HFFc6 (cell line): ENCODE measurements at regions not wholly inside any gene's neighbourhood (a gene's known extent, or its start where the extent isn't known, plus 50 kb on each side); places are given as distances from the start of the nearest gene placed in this dataset.

Source experiments
- DNase-seq: peaks from one replicate; pipeline ENCODE4 v3.0.0-alpha.2; 2018
- H3K27ac Mint-ChIP-seq: 2 replicates; pipeline ENCODE4 v1.8.0; 2020; ENCODE audit warnings: mild to moderate bottlenecking, mixed read lengths
- H3K27me3 Mint-ChIP-seq: 2 replicates; pipeline ENCODE4 v1.8.0; 2021; ENCODE audit warnings: mild to moderate bottlenecking, moderate library complexity, mixed read lengths; ENCODE audit not compliant: insufficient read depth
- H3K36me3 Mint-ChIP-seq: 2 replicates; pipeline ENCODE4 v1.8.0; 2021; ENCODE audit warnings: low read depth, mixed read lengths
- H3K4me1 Mint-ChIP-seq: 2 replicates; pipeline ENCODE4 v1.8.0; 2020; ENCODE audit warnings: low read depth, mixed read lengths
- H3K4me3 Mint-ChIP-seq: 2 replicates; pipeline ENCODE4 v1.8.0; 2020; ENCODE audit warnings: mild to moderate bottlenecking, moderate library complexity, mixed read lengths
- H3K9me3 Mint-ChIP-seq: 2 replicates; pipeline ENCODE4 v1.8.0; 2020; ENCODE audit warnings: mild to moderate bottlenecking, mixed read lengths
- CTCF ChIP-seq: fragments of 200-600 bp; sonication (generic); IDR thresholded peaks from 2 replicates; pipeline ENCODE4 v1.5.0; 2021; ENCODE audit warnings: antibody characterized with exemption, mild to moderate bottlenecking

GRCh38 chr9:108386032-108386431, 469.8 kb downstream of the ACTL7B start:
- TF ChIP-seq CTCF = no peak
- Mint-ChIP-seq H3K27me3 (peaks cover 2% of the 10 kb centered on the region), H3K9me3 (no peaks in the 10 kb centered on the region), H3K27ac (no peak overlapping the region), H3K36me3 (no peaks in the 10 kb centered on the region), H3K4me3 (no peak overlapping the region), H3K4me1 (peaks cover 24% of the 10 kb centered on the region)
- no peak for DNase-seq

- DNase-seq = no peak
- Mint-ChIP-seq H3K27ac (no peak overlapping the region), H3K4me3 (no peak overlapping the region), H3K27me3 (peaks cover 4% of the 10 kb centered on the region), H3K4me1 (peaks cover 24% of the 10 kb centered on the region), H3K36me3 (no peaks in the 10 kb centered on the region), H3K9me3 (no peaks in the 10 kb centered on the region)
- TF ChIP-seq CTCF = no peak
Observed at GRCh38 chr9:108383796-108384195, 472.0 kb downstream of the ACTL7B start.

- peaks cover 4% of the 10 kb centered on the region for H3K27me3 Mint-ChIP-seq
- TF ChIP-seq CTCF = no peak
Observed at GRCh38 chr9:108382310-108382709, 473.5 kb downstream of the ACTL7B start.

GRCh38 chr9:108377881-108378280, 477.9 kb downstream of the ACTL7B start:
- no peak for DNase-seq
- Mint-ChIP-seq H3K9me3 (no peaks in the 10 kb centered on the region), H3K4me3 (no peak overlapping the region), H3K36me3 (no peaks in the 10 kb centered on the region), H3K27me3 (peaks cover 6% of the 10 kb centered on the region), H3K27ac (no peak overlapping the region), H3K4me1 (no peaks in the 10 kb centered on the region)
- TF ChIP-seq CTCF = no peak

More at GRCh38 chr9:108382310-108382709, 473.5 kb downstream of the ACTL7B start:
- Mint-ChIP-seq H3K4me1 (peaks cover 16% of the 10 kb centered on the region), H3K36me3 (no peaks in the 10 kb centered on the region), H3K9me3 (no peaks in the 10 kb centered on the region), H3K4me3 (no peak overlapping the region), H3K27ac (no peak overlapping the region)
- DNase-seq = no peak

GRCh38 chr9:108377382-108377781, 478.4 kb downstream of the ACTL7B start:
- no peak overlapping the region for H3K27ac Mint-ChIP-seq
- DNase-seq = no peak
- TF ChIP-seq CTCF = no peak
- peaks cover 6% of the 10 kb centered on the region for H3K27me3 Mint-ChIP-seq
- no peaks in the 10 kb centered on the region for H3K4me1 Mint-ChIP-seq
- H3K4me3 Mint-ChIP-seq = no peak overlapping the region
- no peaks in the 10 kb centered on the region for H3K9me3 Mint-ChIP-seq
- no peaks in the 10 kb centered on the region for H3K36me3 Mint-ChIP-seq

GRCh38 chr9:108376140-108376539, 479.6 kb downstream of the ACTL7B start:
- DNase-seq = no peak
- H3K36me3 Mint-ChIP-seq = no peaks in the 10 kb centered on the region
- no peaks in the 10 kb centered on the region for H3K9me3 Mint-ChIP-seq
- no peak for TF ChIP-seq CTCF
- peaks cover 4% of the 10 kb centered on the region for H3K27me3 Mint-ChIP-seq
- H3K4me1 Mint-ChIP-seq = no peaks in the 10 kb centered on the region
- no peak overlapping the region for H3K4me3 Mint-ChIP-seq
- no peak overlapping the region for H3K27ac Mint-ChIP-seq
